K562 (cell line): ENCODE measurements at regions not wholly inside any gene's neighbourhood (a gene's known extent, or its start where the extent isn't known, plus 50 kb on each side); places are given as distances from the start of the nearest gene placed in this dataset.

ENCODE experiments used
- ATAC-seq: fragments of 200-7000 bp; cut with Tn5 transposase; 3 replicates; pipeline ENCODE4 v1.9.1; 2020; ENCODE audit warnings: moderate library complexity
- BruUV-seq: library from RNA; stranded (reverse); fragments of 400-500 nt; replicated peaks from 2 replicates; lab custom pipeline; 2021; lab: Mats Ljungman, UMichigan
- CTCF ChIA-PET: fragments of 300-600 bp; formaldehyde crosslinking; extraction: SDS; loops from one replicate; lab custom pipeline; 2021; ENCODE audit warnings: low intra/inter-chr PET ratio; lab: Yijun Ruan, JAX
- POLR2A ChIA-PET: fragments of 300-600, 350-650 bp; sonication (Branson Sonifier 250); formaldehyde crosslinking; extraction: SDS; loops from one replicate; lab custom pipeline; 2021; ENCODE audit warnings: antibody characterized with exemption, inconsistent platforms; lab: Yijun Ruan, JAX
- DNase-seq, 4 experiments: peaks; one replicate each; pipeline versions ENCODE4 v3.0.0 to v3.0.0-alpha.2; 2011 to 2018; ENCODE audit warnings: low spot score in 3 of 4, mixed read lengths in 3 of 4; ENCODE audit errors: extremely low read depth in 1 of 4
- FAIRE-seq: peaks from 2 replicates; lab custom pipeline; 2011; peaks lifted over from hg19 to GRCh38; lab: Jason Lieb, UNC
- H2AFZ ChIP-seq: 2 replicates; pipeline ENCODE4 v1.6.0; 2011; ENCODE audit warnings: low read depth, low read length, control low read depth, inconsistent platforms
- H3K27ac ChIP-seq: fragments of 200-600 bp; 3 replicates; pipeline ENCODE4 v1.8.0; 2011; ENCODE audit warnings: low read depth, mild to moderate bottlenecking, control low read depth, inconsistent platforms, low read length, moderate library complexity, mixed read lengths; ENCODE audit errors: extremely low read depth
- H3K27me3 ChIP-seq, 2 experiments: fragments of 300-600 bp in 1 of 2; 2 replicates in 1 of 2; 3 replicates in 1 of 2; pipeline versions ENCODE4 v1.6.0 to v1.8.0; 2011; ENCODE audit warnings: inconsistent platforms in 2 of 2, low read length in 2 of 2, mild to moderate bottlenecking in 1 of 2, mixed read lengths in 1 of 2, moderate library complexity in 1 of 2; ENCODE audit not compliant: control insufficient read depth in 2 of 2, insufficient read depth in 2 of 2
- H3K36me3 ChIP-seq: fragments of 300-600 bp; 3 replicates; pipeline ENCODE4 v1.8.0; 2011; ENCODE audit warnings: mild to moderate bottlenecking, low read length, inconsistent platforms; ENCODE audit not compliant: control insufficient read depth, insufficient read depth
- H3K4me1 ChIP-seq, 2 experiments: fragments of 200-600 bp in 1 of 2; replicated peaks in 1 of 2; 2 replicates in 1 of 2; 3 replicates in 1 of 2; pipeline versions ENCODE4 v1.5.1 to v1.8.0; 2011; ENCODE audit warnings: inconsistent platforms in 2 of 2, low read length in 2 of 2, mild to moderate bottlenecking in 1 of 2, mixed read lengths in 1 of 2, moderate library complexity in 1 of 2; ENCODE audit not compliant: control insufficient read depth in 2 of 2, insufficient read depth in 2 of 2
- H3K4me2 ChIP-seq: 2 replicates; pipeline ENCODE4 v1.6.1; 2011; ENCODE audit warnings: low read length, control low read depth, inconsistent platforms, mixed read lengths; ENCODE audit not compliant: insufficient read depth
- H3K4me3 ChIP-seq: fragments of 200-600 bp; sonication (generic), shearing (Covaris generic); 2 replicates; pipeline ENCODE4 v1.5.1; 2016; ENCODE audit warnings: control low read depth, inconsistent platforms
- H3K79me2 ChIP-seq: fragments of 200-600 bp; 3 replicates; pipeline ENCODE4 v1.8.0; 2011; ENCODE audit warnings: low read length, inconsistent platforms; ENCODE audit not compliant: control insufficient read depth, insufficient read depth
- H3K9ac ChIP-seq, 2 experiments: 2 replicates each; pipeline versions ENCODE4 v1.6.0 to v1.6.1; 2011; ENCODE audit warnings: low read depth in 2 of 2, low read length in 2 of 2, control low read depth in 1 of 2, inconsistent platforms in 1 of 2, mild to moderate bottlenecking in 1 of 2, mixed read lengths in 1 of 2; ENCODE audit not compliant: insufficient read depth in 1 of 2
- H3K9me1 ChIP-seq: one replicate; pipeline ENCODE4 v1.6.0; 2011; ENCODE audit warnings: inconsistent platforms, mild to moderate bottlenecking, low read length, moderate library complexity; ENCODE audit not compliant: control insufficient read depth, insufficient read depth
- H3K9me3 ChIP-seq: replicated peaks from 2 replicates; pipeline ENCODE4 v1.5.1; 2011; ENCODE audit warnings: low read depth, low read length, inconsistent platforms; ENCODE audit not compliant: control insufficient read depth, insufficient read depth
- H4K20me1 ChIP-seq: replicated peaks from 2 replicates; pipeline ENCODE4 v1.6.1; 2011; ENCODE audit warnings: low read length, inconsistent platforms, mixed read lengths; ENCODE audit not compliant: control insufficient read depth, insufficient read depth
- BRD9 ChIP-seq: fragments of 450-650 bp; IDR thresholded peaks from 2 replicates; pipeline ENCODE4 v1.6.1; 2018; ENCODE audit warnings: low read depth; ENCODE audit not compliant: partially characterized antibody
- C11orf30 ChIP-seq: fragments of 450-650 bp; IDR thresholded peaks from 2 replicates; pipeline ENCODE4 v1.6.1; 2016; ENCODE audit warnings: low read depth, mild to moderate bottlenecking
- CHD4 ChIP-seq: fragments of 200-600 bp; sonication (generic); IDR thresholded peaks from 3 replicates; pipeline ENCODE4 v1.6.1; 2012; ENCODE audit warnings: low read depth, mild to moderate bottlenecking, mixed read lengths, low read length, inconsistent platforms; ENCODE audit not compliant: insufficient read depth, insufficient replicate concordance, poor library complexity, severe bottlenecking
- CXXC5 ChIP-seq: fragments of 250-450 bp; sonication (Bioruptor Pico); IDR thresholded peaks from 2 replicates; pipeline ENCODE4 v1.8.0; 2022; ENCODE audit warnings: inconsistent platforms, mild to moderate bottlenecking, moderate library complexity
- HDAC1 ChIP-seq, 2 experiments: fragments of 450-650 bp; IDR thresholded peaks; 2 replicates each; pipeline ENCODE4 v1.6.1; 2016 to 2017; ENCODE audit warnings: inconsistent platforms in 1 of 2, mild to moderate bottlenecking in 1 of 2, moderate library complexity in 1 of 2
- MECOM ChIP-seq: fragments of 250-450 bp; sonication (Bioruptor Pico); IDR thresholded peaks from 2 replicates; pipeline ENCODE4 v1.8.0; 2022; ENCODE audit warnings: inconsistent platforms
- NCOA4 ChIP-seq: fragments of 450-650 bp; IDR thresholded peaks from 2 replicates; pipeline ENCODE4 v1.6.1; 2018; ENCODE audit warnings: mild to moderate bottlenecking; ENCODE audit not compliant: partially characterized antibody
- NELFE ChIP-seq: IDR thresholded peaks from 2 replicates; pipeline ENCODE4 v1.6.1; 2011; ENCODE audit warnings: mild to moderate bottlenecking; ENCODE audit not compliant: insufficient read depth, insufficient read length
- PML ChIP-seq: IDR thresholded peaks from 2 replicates; pipeline ENCODE4 v1.6.1; 2012; ENCODE audit warnings: low read length, inconsistent platforms
- POLR3A ChIP-seq: IDR thresholded peaks from 2 replicates; pipeline ENCODE4 v1.6.1; 2011; ENCODE audit warnings: borderline replicate concordance, mild to moderate bottlenecking, moderate library complexity; ENCODE audit not compliant: insufficient read length, insufficient read depth; ENCODE audit errors: extremely low read depth
- THAP12 ChIP-seq: fragments of 250-450 bp; sonication (Bioruptor Pico); IDR thresholded peaks from 2 replicates; pipeline ENCODE4 v1.9.0; 2021; ENCODE audit warnings: mild to moderate bottlenecking, inconsistent platforms
- ZBTB5 ChIP-seq: fragments of 450-650 bp; IDR thresholded peaks from 2 replicates; pipeline ENCODE4 v1.6.1; 2017; ENCODE audit warnings: antibody characterized with exemption
- ZNF212 ChIP-seq: fragments of 450-650 bp; formaldehyde crosslinking; IDR thresholded peaks from 2 replicates; pipeline ENCODE4 v1.4.0; 2020; ENCODE audit warnings: mild to moderate bottlenecking
- ZNF696 ChIP-seq: fragments of 250-450 bp; sonication (Bioruptor Pico); conservative IDR thresholded peaks from 2 replicates; pipeline ENCODE4 v1.4.0; 2020; ENCODE audit warnings: mild to moderate bottlenecking, moderate library complexity
- ZZZ3 ChIP-seq: fragments of 450-650 bp; IDR thresholded peaks from 2 replicates; pipeline ENCODE4 v1.6.1; 2016; ENCODE audit warnings: antibody characterized with exemption, mild to moderate bottlenecking, moderate library complexity
- WGBS: fragments of 100-300 bp; shearing (Covaris generic); methylation state at CpG from one replicate; pipeline ENCODE4 v1.1.6; 2016; ENCODE audit warnings: low coverage, mixed read lengths; ENCODE audit not compliant: insufficient coverage; ENCODE audit errors: missing lambda C conversion rate; 5-methylcytosine and 5-hydroxymethylcytosine counted together
- in situ Hi-C: fragments of 300-500 bp; cut with MboI; formaldehyde crosslinking; loops from 4 replicates; pipeline ENCODE4 v1.15.0; 2018; ENCODE audit warnings: inconsistent platforms, mixed read lengths
- intact Hi-C: fragments of 100-400 bp; cut with micrococcal nuclease; formaldehyde crosslinking; loops from 2 replicates; pipeline ENCODE4 v1.14.2; 2022

GRCh38 chr1:103199001-103199400 lies 90.7 kb upstream of the COL11A1 start:
- H3K9ac ChIP-seq, result no peak overlapping the region

GRCh38 chr1:103198076-103198475 lies 89.8 kb upstream of the COL11A1 start:
- Histone ChIP-seq H3K79me2 (no peaks in the 10 kb centered on the region), H3K4me2 (no peak overlapping the region), H3K4me3 (no peak overlapping the region), H3K27ac (no peak overlapping the region), H4K20me1 (no peaks in the 10 kb centered on the region), H3K9me3 (no peaks in the 10 kb centered on the region), H3K36me3 (no peaks in the 10 kb centered on the region), H3K9me1 (no peaks in the 10 kb centered on the region), H3K27me3 (no peaks in the 10 kb centered on the region), H2AFZ (no peak overlapping the region), H3K9ac (no peak overlapping the region), H3K4me1 (no peaks in the 10 kb centered on the region)
- ATAC-seq (no peak), FAIRE-seq (no peak), DNase-seq (no peak)
- no TSS peak for BruUV-seq
- in situ Hi-C loops, result loop anchor here (10.0 kb wide), 1 partner anchor 97 kb away; no protein-coding TSS in a partner anchor
- ChIA-PET CTCF (no interaction called here), POLR2A (no interaction called here)
- WGBS, result 0% methylated on average over 2 of the region's 2 CpGs
- intact Hi-C loops, result no loop called here
- no peak for TF ChIP-seq NCOA4
- no peak for TF ChIP-seq BRD9
- no peak for TF ChIP-seq ZZZ3
- no peak for TF ChIP-seq CHD4
- no peak for TF ChIP-seq HDAC1 (IDR thresholded peaks at IDR 0.05)
- no peak for TF ChIP-seq MECOM (CRISPR knock-in tag)
- TF ChIP-seq CXXC5 (CRISPR knock-in tag), result no peak
- TF ChIP-seq THAP12, result no peak
- TF ChIP-seq NELFE, result no peak
- no peak for TF ChIP-seq POLR3A
- no peak for TF ChIP-seq ZBTB5

More at GRCh38 chr1:103199001-103199400, 90.7 kb upstream of the COL11A1 start:
- Histone ChIP-seq H3K4me2 (no peak overlapping the region), H3K9me1 (no peaks in the 10 kb centered on the region), H4K20me1 (no peaks in the 10 kb centered on the region), H3K27me3 (no peaks in the 10 kb centered on the region)
- CTCF ChIA-PET, result no interaction called here
- intact Hi-C loops (no loop called here), in situ Hi-C loops (loop anchor here (10.0 kb wide), 1 partner anchor 96 kb away; no protein-coding TSS in a partner anchor)
- BruUV-seq, result no TSS peak
- 0% methylated on average over 1 of the region's 1 CpG for WGBS
- POLR2A ChIA-PET, result no interaction called here
- DNase-seq, result no peak
- TF ChIP-seq ZNF696 (no peak), C11orf30 (no peak), PML (no peak), ZNF212 (CRISPR knock-in tag) (no peak)
- TF ChIP-seq, all 486 proteins: peak for 0
- Histone ChIP-seq H3K79me2 (no peaks in the 10 kb centered on the region), H3K27ac (no peak overlapping the region), H3K36me3 (no peaks in the 10 kb centered on the region), H2AFZ (no peak overlapping the region), H3K4me3 (no peak overlapping the region), H3K9me3 (no peaks in the 10 kb centered on the region), H3K4me1 (no peaks in the 10 kb centered on the region)
- ATAC-seq (no peak), FAIRE-seq (no peak)
